NCI-H526 treated with DMSO at 0.1 percent for 48 hours (cell line): ENCODE measurements at regions not wholly inside any gene's neighbourhood (a gene's known extent, or its start where the extent isn't known, plus 50 kb on each side); places are given as distances from the start of the nearest gene placed in this dataset.

Experiments
- DNase-seq: peaks from one replicate; lab custom pipeline; 2025; lab: John Stamatoyannopoulos, UW

DNA sequence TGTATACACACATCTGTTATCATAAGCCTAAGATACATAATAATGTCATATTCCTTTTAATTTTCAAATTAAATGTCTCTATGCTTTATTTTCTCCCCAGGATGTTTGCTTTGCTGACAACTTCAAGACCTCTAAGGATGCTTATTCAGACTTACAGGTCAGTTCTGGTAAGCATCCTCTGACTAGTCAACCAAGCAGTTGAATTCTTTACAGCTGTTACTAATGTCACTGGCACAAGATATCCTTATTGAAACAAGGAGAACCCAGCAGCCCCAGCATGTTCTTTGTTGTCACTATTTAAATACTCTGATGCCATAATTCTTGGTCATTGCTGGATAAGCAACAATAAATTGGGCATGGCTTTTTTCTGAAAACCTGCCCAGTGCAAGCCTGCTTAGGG is 232.3 kb upstream of the PMFBP1 start:
- no peak for DNase-seq

DNA sequence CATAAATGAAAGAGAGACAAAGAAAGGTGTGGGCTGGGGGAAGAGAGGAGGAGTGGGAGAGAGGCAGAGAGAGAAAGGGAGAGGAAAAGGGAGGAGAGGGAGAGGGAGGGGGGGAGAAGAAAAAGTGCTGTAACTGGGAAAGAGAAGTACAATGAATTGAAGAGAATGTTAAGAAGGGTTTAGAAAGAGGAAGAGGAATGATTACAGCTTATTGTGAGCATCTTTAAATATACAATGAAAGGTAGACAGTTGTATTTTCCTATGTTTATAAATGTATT is 229.1 kb upstream of the PMFBP1 start:
- no peak for DNase-seq

DNA sequence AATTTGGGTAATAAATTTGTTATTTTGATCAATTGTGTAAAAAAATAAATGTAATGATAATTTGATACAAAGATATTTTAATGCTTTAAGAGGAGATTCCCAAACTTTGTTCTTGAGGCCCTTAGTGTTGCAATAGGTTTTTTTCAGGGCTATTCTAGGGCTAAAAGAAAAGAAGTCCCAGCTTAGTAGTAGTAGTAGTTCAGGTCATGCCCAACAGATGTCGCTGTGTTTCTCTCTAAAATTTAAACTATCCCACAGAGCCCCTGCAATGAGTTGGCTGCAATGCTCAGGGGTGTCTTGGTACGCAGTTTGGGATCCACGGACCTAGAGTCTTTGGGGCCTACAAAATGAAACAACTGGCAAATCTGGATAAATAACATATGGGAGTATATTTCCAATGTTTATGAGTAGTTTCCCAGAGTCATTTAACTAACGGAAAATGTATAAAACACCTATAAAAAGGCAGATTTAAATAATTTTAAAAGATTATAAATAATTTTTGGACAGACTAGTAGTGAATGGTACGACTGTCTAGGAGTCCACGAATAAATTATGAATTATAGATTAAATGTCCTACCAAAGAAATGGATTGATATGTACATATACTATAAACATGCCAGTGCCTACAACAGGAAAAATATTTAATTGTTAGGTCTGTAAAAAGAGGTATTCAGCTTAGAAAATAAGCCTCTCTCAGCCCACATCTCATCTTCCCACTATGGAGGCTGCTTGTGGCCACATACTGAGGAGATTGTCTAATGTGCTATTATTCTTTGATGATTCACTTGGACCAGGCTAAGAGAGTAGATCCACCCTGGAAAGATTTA is 228.5 kb upstream of the PMFBP1 start:
- peak; percentile 22 for DNase-seq

DNA sequence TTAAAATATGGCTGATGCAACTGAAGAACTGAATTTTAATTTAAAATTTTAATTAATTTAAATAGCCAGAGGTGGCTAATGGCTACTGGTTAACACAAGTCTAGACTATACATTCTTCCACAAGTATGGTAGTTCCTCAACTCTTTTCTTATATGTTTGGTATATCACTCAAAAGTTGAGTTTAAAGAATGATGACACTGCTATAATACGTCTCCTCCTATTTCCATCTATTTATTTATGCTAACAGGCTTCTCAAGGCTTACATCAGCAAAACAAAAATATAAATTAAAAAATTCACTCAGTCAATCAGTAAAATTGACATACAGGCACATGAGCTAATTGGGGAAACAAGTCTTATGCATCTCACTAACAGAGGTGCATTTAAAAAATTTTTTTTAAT is 227.9 kb upstream of the PMFBP1 start:
- no peak for DNase-seq

DNA sequence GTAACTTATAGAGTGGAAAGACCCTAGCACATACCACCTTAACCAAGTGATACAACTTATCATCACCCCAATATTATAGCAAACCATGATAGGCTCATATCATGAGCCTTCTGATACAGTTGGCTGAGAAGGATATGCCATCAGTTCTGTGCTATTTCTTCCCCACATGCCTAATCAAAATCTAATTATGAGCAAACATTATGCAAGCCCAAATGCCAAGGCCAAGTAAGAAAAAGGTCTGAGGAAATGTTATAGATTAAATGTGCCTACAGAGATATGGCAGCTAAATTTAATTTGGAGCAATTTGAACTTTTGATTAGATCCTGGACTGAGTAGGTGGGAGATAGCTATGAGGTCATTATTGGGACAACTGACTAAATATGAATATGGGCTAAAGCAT is 225.9 kb upstream of the PMFBP1 start:
- DNase-seq: no peak

DNA sequence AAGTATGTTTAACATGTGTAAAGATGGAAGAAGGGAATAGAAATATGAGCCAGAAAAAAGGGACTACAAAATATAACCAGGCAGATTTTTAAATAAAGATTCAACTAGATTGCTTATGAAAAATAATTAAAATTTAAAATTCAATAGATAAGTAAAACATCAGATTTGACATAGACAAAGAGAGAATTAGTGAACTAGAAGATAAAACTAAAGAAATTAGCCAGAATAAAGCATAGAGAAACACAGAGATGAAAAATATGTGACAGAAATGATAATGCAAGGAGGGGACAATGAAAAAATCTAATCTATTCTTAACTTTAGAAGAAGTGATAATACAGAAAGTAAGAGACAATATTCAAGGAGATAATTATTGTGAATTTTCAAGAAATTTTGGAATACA is 222.6 kb upstream of the PMFBP1 start:
- no peak for DNase-seq

DNA sequence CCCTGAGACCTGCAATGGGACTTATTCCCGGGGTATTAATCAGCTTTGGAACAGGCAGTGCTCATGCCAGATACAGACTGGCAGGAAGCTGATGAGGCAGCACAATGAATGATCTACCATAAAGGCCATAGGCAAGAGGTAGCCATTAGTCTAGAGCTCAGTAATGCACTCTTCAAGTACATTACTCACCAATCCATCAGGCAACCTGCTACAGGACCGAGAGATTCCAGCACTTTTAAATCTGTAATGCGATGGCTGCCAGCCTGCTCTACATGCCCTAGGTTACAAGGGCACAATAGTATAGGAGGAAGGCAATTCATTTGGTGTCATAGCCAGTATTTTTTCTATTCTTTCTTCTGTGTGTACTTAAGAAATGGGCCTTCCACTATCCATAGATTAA is 217.8 kb upstream of the PMFBP1 start:
- DNase-seq: no peak

DNA sequence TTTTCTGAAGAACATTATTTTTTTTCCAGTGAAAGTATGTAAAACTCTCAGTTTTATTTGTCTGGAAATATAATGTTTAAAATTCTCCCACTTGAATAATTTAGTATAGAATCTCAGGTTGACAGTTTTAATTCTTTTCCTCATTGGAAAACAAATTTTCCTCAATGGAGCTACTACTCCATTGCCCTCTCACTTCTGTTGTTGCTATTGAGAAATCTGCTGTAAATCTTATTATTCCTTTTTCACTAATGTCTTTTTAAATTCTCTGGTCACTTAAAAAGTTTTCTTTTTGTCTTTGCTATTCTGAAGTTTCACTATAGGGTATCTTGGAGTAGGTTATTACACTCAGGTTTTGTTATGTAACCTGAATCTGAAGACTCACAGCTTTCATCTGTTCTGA is 216.1 kb upstream of the PMFBP1 start:
- no peak for DNase-seq

DNA sequence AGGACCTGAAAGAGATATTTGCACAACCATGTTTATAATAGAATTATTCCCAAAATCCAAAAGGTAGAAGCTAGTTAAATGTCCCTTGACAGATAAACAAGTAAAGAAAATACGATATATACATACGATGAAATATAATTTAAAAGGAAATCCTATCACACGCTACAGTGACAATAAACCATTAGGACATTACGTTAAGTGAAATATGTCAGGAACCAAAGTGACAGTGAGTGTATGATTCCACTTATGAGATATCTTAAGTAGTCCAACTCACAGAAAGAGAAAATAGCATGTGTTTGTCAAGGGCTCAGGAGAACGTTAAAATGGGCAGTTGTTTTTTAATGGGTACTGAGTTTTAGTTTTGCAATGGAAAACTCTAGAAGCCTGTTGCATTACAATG is 212.7 kb upstream of the PMFBP1 start:
- DNase-seq: no peak

DNA sequence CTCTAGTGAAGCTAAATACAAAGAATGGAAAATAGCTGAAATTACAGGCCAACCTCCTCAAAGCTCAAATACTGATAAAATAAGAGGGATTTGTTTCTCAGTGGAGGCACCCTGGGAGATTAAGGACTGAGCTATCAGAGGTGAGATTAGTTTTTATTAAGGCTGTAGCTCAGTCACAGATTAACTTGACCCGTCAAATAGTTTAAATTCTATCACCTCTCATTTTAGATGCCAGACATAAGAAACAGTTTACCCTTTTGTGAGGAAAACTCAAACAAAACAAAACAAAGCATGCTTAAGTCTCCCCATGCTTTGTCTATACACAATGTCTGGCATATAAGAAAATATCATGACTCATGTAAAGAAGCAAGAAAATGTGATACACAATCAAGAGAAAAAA is 208.3 kb upstream of the PMFBP1 start:
- DNase-seq: no peak

DNA sequence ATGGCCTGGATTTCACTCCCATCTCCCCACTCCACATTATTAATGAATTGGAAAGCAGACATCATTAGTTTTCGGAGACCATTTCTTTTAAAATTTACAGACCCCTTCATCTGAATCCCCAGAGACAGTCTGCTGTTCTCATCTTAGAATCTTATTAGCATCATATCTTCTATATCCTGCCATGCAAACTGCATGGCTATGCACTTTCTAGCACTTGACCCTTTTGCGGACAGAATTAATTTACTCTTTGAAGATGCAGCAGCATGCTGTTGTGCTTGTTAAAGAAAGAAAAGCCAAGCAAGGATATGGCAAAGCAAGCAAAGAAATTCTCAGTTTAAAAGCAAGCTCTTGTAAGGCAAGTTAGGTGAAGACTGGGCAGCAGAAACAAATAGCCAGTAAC is 201.2 kb upstream of the PMFBP1 start:
- DNase-seq: no peak

DNA sequence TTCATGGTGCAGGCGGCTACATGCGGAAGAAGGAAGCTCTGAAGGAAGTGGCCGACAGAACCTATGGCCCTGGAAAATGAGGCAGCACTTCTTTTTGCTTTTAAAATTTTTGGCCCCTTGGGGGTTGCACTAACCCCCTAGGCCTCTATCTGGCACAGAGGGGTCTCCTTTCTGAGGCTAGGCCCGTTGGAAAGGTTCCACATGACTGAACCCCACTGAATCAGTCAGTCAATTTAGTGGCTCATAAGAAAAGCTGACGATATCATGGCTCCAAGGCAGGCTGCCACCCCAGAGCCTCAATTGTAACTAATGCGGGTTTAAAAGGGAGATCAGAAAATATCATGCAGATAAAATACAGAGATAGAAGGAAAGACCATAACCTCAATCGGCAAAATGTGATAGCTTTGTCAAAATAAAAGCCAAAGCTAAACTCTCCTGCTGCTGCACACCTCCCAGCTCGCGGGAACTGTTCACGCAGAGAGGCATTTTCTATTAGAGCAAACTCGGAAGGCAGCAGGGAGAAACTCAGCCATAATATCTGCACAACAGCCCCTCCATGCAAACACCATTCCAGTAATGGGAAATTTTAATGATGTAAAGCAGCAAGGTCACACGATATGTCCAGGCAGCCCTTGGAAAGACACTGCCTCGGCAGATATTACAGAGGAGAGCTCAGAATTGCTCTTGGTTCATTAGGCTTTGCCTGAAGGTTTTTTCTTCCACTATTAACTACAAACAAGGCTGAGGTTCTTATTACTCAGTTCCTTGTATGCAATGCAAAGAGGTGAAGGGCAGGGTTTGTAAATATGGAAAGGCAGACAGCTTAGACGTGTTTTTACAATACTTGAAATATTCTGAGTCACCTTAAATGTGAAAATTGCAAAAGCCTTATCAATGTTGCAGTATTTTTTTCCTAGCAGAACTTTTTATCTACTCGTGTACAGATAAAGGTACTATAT is 200.4 kb upstream of the PMFBP1 start:
- peak; percentile 40 for DNase-seq

DNA sequence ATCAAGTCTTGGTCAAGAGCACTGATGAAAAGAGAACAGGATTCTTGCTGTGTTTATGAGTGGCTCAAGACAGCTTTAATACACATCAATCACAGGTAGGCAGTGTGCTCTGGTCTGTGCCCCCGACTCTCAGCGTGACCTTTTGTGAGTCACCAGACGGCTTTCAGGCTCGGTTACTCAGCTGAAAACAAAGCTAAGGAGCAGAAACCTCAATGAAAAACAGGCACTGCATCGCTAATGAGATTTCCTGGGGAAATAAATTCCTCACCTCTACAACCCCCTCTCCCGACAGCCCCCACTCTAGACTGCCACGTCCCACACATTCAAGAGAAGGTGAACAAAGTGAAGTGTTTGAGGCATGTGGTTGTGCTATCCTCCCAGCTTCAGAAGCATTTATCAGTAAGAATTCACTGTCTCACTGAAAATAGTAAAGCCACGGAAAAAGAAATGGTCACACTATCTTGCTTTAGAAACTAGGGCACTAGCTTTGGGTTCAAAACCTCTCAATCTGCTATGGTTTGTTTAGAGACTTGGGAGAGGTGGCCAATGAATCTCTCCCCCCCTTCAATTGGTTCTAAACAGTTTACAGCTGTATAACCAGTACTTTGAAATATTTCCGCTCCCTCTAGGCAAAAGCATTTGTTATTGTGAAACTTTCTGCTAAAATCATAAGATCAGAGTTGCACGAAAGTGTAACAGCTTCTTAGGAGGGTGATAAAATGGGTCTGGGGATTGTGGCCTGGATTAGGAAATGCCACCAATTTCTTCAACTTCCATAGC is 199.5 kb upstream of the PMFBP1 start:
- no peak for DNase-seq

DNA sequence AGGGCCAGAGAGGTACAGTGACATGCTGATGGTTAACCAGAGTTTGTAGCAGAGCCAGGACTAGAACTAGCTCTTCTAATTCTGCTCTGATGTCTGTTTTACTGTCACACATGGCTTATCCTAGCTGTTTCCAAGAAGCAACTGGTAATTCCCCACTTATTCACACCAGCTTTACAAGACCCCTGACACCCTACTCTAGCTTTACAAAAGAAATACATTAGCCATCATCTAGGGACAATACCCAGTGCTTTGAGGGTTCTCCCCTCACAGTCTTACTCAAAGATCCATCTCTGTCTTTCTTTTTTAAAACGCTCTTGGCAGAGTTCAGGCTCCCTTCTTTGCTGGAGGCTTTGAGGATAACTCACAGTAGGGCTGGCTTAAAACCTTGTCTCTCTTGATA is 197.3 kb upstream of the PMFBP1 start:
- no peak for DNase-seq

DNA sequence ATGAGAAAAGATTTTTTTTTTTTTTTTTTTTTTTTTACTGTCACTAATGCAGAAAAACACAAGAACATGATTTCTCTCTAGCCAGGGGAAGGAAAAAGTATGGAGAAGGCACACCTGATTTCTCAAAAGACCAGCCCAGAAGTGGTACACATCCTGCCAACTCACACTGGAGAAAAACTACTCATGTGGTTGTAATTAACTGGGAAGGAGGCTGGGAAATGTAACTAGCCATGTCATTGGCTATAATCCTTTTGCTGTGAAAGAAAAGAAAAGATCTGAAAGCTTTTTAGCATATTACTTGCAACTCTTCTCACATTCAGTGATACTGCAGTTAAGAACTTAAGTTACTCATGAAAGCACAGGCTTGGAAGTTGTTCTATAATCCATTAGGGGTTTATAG is 195.9 kb upstream of the PMFBP1 start:
- DNase-seq: no peak

DNA sequence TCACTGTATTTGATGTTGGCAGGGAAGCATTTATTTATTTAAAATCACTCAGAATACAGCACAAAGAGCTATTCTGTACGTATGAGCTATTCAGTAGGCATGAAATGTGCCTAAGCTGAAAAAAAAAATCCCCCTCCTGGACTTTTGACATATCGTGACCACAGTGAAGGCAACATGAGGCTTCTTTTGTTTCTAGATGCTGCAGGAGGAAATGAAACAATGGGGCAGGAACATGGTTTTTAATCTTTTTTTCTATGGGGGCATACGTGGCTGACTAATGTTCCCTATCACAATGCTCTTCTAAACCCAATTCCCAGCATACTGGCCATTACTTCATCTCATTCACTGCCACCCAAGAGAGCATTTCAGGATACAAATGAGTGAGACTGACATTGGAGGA is 191.0 kb upstream of the PMFBP1 start:
- no peak for DNase-seq

DNA sequence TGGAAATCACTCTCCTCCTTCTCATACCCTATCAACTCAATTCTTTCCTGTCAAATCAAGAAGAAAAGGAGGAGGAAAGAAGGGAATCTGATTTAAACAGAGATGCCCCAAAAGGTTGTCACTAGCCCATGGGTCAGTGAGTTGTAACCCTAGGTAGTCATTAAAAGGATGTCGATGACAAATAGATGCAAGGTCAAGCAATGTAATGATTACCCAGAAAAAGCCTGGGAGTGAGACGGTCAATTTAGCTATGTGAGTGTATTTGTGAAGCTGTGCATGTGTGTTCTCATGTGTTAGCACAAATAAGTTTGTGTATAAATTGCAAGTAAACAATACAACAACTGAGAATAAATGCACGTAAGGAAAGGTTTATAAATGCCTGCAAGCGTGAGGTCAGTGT is 190.5 kb upstream of the PMFBP1 start:
- DNase-seq: no peak

DNA sequence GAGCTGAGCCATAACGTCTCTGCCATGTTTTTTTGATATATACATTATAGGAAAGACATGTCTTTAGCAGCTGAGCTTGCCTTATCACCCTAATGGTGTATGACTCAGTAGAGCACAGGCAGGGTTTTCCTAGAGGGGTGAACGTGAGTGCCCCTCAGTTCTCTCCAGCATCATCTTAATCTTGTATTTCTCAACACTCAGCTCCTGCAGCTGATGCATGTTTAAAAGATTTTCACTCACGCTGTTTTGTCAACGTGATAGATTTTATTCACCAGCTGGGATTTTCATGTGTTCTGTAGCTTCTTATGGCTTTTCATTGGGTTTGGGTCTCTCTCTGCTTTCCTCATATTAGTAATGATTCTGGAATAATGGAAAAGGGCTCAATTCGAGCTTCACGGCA is 186.0 kb upstream of the PMFBP1 start:
- no peak for DNase-seq

DNA sequence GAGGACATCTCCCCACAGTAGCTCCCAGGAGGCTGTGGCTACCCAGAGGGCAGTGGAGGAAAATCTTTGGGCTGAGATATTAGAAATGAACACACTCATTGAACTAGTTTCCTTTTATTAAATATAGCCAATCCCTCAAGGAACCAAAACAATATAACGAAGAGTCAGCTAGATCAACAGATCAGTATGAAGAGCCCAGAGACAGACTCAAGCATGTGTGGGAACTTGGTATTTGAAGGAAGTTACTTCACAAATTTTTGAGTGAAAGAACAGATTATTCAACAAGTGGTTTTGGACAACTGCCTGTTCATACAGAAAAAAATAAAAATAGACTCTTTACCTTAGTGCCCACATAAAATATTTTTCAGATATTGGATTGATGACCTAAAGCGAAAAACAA is 183.6 kb upstream of the PMFBP1 start:
- DNase-seq: no peak

DNA sequence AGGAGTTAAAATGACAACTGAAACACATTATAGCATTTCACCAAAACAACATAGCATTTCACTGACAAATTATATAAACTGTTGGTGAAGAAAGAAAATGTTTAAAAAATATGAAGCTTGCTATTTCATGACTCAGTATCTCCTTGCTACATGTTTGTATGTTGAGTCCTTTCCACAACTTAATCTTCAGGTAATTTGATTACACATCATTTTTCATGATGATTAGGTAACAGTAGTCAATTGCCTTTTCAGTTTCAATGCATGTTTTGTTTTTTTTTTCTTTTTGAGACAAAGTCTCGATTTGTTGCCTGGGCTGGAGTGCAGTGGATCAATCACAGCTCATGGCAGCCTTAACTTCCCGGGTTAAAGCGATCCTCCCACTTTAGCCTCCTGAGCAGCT is 177.8 kb upstream of the PMFBP1 start:
- DNase-seq: no peak

DNA sequence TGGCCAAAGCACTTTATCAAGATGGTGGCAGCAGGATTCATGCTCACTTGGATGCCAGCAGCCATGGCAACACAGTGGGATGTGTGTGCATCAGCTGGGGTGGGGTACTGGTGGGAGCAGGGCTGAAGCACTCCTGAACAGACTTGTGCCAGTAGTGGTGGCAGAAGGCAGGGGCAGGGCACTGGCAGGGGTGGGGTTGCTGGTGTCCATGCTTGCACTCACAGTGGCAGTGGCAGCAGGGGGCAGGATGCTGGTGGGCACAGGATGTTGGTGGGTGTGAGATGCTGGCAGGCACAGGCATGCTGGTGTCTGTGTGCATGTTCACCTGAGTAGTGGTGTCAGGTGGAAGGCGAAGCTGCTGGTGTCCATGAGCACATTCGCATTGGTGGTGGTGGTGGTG is 161.0 kb upstream of the PMFBP1 start:
- DNase-seq: no peak

DNA sequence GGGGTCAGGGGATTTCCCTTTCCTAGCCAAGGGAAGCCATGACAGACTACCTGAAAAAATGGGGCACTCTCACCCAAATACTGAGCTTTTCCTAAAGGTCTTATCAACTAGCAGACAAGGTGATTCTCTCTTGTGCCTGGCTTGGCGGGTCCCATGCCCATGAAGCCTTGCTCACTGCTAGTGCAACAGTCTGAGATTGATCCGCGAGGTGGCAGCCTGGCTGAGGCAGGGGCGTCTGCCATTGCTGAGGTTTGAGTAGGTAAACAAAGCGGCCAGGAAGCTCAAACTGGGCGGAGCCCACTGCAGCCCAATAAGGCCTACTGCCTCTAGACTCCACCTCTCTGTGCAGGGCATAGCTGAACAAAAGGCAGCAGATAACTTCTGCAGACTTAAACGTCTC is 152.6 kb upstream of the PMFBP1 start:
- DNase-seq: no peak

DNA sequence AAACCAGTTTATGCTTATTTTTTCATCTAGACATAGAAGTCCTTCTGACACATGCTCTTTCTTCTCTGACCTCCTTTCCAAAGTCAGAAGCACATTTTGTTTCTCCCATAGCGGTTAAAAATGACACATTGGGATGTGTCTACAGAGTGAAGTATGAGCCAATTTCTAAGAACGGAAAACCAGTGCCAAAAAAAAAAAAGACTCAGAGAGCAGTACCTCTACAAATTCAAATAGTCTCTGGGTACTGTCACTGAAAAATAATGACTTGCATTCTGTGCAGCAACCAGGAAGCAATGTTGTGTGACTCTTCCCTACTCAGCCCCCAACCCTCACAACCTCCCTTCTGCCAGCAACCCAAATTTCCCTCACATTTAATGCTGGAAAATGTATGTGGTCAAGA is 145.5 kb upstream of the PMFBP1 start:
- no peak for DNase-seq
